Duodenal mucosa (tissue), 2 donors: ENCODE measurements at regions not wholly inside any gene's neighbourhood (a gene's known extent, or its start where the extent isn't known, plus 50 kb on each side); places are given as distances from the start of the nearest gene placed in this dataset.

ENCODE experiments used
- H3K27ac ChIP-seq: one replicate; pipeline ENCODE4 v1.7.0; 2013; ENCODE audit warnings: low read depth, low read length
- H3K27me3 ChIP-seq, 2 donors: one replicate each; pipeline ENCODE4 v1.7.0; 2013; ENCODE audit warnings: low read length in 2 of 2, control low read depth in 1 of 2; ENCODE audit not compliant: insufficient read depth in 2 of 2, control insufficient read depth in 1 of 2
- H3K36me3 ChIP-seq, 2 donors: one replicate each; pipeline ENCODE4 v1.7.0; 2013; ENCODE audit warnings: low read length in 2 of 2, control low read depth in 1 of 2; ENCODE audit not compliant: insufficient read depth in 2 of 2, control insufficient read depth in 1 of 2
- H3K4me1 ChIP-seq, 2 donors: one replicate each; pipeline ENCODE4 v1.7.0; 2013; ENCODE audit warnings: low read length in 2 of 2, control low read depth in 1 of 2; ENCODE audit not compliant: insufficient read depth in 2 of 2, control insufficient read depth in 1 of 2
- H3K4me3 ChIP-seq, 2 donors: one replicate each; pipeline ENCODE4 v1.7.0; 2013; ENCODE audit warnings: low read length in 2 of 2, low read depth in 1 of 2
- H3K9ac ChIP-seq, 2 donors: one replicate each; pipeline ENCODE4 v1.7.0; 2013; ENCODE audit warnings: low read length in 2 of 2, low read depth in 1 of 2
- H3K9me3 ChIP-seq, 2 donors: one replicate each; pipeline ENCODE4 v1.7.0; 2013; ENCODE audit warnings: low read length in 2 of 2, control low read depth in 1 of 2; ENCODE audit not compliant: control insufficient read depth in 1 of 2

DNA sequence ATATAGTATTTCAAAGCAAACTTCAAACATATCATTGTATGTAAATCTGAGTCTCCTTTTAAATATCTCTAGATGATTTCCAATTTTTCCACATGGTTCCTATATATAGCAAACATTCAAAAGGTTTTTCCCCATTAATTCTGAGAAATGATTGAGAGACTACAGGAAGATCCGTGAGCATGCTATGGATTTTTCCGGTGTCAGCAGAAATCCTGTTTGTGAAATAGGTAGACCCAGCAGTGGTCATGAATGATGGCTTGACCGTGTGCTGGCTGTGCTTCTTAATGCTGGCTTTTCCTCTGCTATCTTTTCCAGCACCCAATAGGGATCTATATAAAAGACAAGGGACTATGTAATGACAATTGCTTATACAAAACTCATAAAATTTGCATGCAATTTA lies 485.3 kb downstream of the PSAT1 start:
- Histone ChIP-seq H3K4me3 (no peak overlapping the region), H3K9ac (no peak overlapping the region), H3K4me1 (no peaks in the 10 kb centered on the region), H3K27ac (no peak overlapping the region), H3K9me3 (no peaks in the 10 kb centered on the region), H3K36me3 (no peaks in the 10 kb centered on the region), H3K27me3 (no peaks in the 10 kb centered on the region)

DNA sequence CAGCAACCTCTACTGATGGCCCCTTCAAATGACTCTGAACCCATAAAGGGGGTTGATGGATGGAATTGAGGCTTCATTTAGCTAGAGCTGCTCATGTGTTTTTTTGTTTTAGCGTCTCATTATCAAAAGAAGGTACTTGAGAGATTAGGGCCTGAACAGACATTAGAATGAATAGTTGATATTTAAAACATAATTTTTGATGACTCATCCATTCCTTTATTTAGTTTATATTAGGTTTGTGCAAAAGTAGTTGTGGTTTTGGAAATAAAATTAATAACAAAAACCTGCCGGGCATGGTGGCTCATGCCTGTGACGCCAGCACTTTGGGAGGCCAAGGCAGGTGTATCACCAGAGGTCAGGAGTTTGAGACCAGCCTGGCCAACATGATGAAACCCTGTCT lies 485.9 kb downstream of the PSAT1 start:
- no peak overlapping the region for H3K9ac ChIP-seq
- no peak overlapping the region for H3K27ac ChIP-seq
- H3K4me1 ChIP-seq, result no peaks in the 10 kb centered on the region
- no peak overlapping the region for H3K4me3 ChIP-seq
- H3K36me3 ChIP-seq, result no peaks in the 10 kb centered on the region
- H3K27me3 ChIP-seq, result no peaks in the 10 kb centered on the region
- H3K9me3 ChIP-seq, result no peaks in the 10 kb centered on the region

GRCh38 chr9:78783743-78784142 lies 486.8 kb downstream of the PSAT1 start:
- H3K27me3 ChIP-seq, result no peaks in the 10 kb centered on the region
- no peaks in the 10 kb centered on the region for H3K4me1 ChIP-seq
- H3K36me3 ChIP-seq, result no peaks in the 10 kb centered on the region
- H3K9me3 ChIP-seq, result no peaks in the 10 kb centered on the region
- H3K27ac ChIP-seq, result no peak overlapping the region
- H3K4me3 ChIP-seq, result no peak overlapping the region
- no peak overlapping the region for H3K9ac ChIP-seq

DNA sequence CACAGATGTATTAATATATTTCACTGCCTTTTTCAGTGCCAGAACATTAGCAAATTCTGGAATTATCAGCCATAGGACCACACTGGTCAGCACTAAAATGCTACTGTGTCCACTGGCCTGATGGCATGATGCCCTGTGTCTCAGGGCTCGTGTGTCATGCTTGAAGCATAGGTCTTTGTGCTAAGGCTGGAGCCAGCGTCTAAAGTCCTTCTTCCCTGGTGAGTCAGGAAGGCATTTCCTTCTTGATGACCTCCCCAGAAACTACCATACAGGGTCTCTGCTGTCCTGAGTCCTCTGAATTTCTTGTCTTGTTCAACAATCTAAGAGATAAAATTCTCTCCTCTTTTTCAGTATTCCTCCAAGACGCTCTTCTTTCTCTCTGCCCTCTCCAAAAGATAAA lies 489.9 kb downstream of the PSAT1 start:
- Histone ChIP-seq H3K9ac (no peak overlapping the region), H3K27ac (no peak overlapping the region), H3K4me1 (no peaks in the 10 kb centered on the region), H3K36me3 (no peaks in the 10 kb centered on the region), H3K27me3 (no peaks in the 10 kb centered on the region), H3K4me3 (no peak overlapping the region), H3K9me3 (peaks cover 0 to 3% of the 10 kb centered on the region in 2 donors)

- Histone ChIP-seq H3K27me3 (no peaks in the 10 kb centered on the region), H3K9me3 (peaks cover 0 to 3% of the 10 kb centered on the region in 2 donors), H3K4me1 (no peaks in the 10 kb centered on the region), H3K4me3 (no peak overlapping the region), H3K27ac (no peak overlapping the region), H3K36me3 (no peaks in the 10 kb centered on the region), H3K9ac (no peak overlapping the region)
These were observed 491.2 kb downstream of the PSAT1 start for GRCh38 chr9:78788101-78788500.

DNA sequence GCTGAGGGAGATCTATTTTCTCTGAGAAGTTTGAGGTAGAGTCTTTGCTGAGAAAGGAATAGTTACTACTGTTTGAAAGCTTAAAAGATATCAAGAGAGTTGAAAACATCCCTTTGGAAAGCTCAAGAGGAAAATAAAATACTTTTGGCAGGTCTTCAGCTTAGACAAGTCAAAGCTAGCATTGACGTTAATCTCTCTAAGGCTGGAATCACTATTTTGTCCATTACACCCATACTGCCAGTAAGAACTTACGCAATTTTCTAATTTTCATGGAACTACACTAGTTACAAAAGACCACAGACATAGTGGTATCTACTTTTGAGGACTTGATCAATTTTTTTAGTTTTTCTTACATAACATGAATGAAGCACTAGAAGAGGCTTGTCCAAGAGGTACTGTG lies 494.9 kb downstream of the PSAT1 start:
- Histone ChIP-seq H3K27me3 (no peaks in the 10 kb centered on the region), H3K27ac (no peak overlapping the region)

GRCh38 chr9:78792745-78793144 lies 495.8 kb downstream of the PSAT1 start:
- no peak overlapping the region for H3K9ac ChIP-seq
- H3K27ac ChIP-seq, result no peak overlapping the region
- no peaks in the 10 kb centered on the region for H3K4me1 ChIP-seq
- H3K9me3 ChIP-seq, result peaks cover 0 to 5% of the 10 kb centered on the region in 2 donors
- H3K4me3 ChIP-seq, result no peak overlapping the region
- no peaks in the 10 kb centered on the region for H3K27me3 ChIP-seq
- no peaks in the 10 kb centered on the region for H3K36me3 ChIP-seq

More for the DNA sequence above, 494.9 kb downstream of the PSAT1 start:
- H3K9me3 ChIP-seq, result peaks cover 0 to 5% of the 10 kb centered on the region in 2 donors
- no peaks in the 10 kb centered on the region for H3K4me1 ChIP-seq
- no peak overlapping the region for H3K4me3 ChIP-seq
- no peak overlapping the region for H3K9ac ChIP-seq
- H3K36me3 ChIP-seq, result no peaks in the 10 kb centered on the region

GRCh38 chr9:78805771-78806170 lies 508.8 kb downstream of the PSAT1 start:
- Histone ChIP-seq H3K27ac (no peak overlapping the region), H3K36me3 (no peaks in the 10 kb centered on the region), H3K4me3 (no peak overlapping the region), H3K9me3 (no peaks in the 10 kb centered on the region), H3K27me3 (no peaks in the 10 kb centered on the region), H3K4me1 (no peaks in the 10 kb centered on the region), H3K9ac (no peak overlapping the region)

- Histone ChIP-seq H3K27me3 (no peaks in the 10 kb centered on the region), H3K27ac (no peak overlapping the region), H3K4me3 (no peak overlapping the region), H3K36me3 (no peaks in the 10 kb centered on the region), H3K9ac (no peak overlapping the region), H3K4me1 (no peaks in the 10 kb centered on the region), H3K9me3 (no peaks in the 10 kb centered on the region)
These were observed 509.7 kb downstream of the PSAT1 start for GRCh38 chr9:78806492-78807160.

DNA sequence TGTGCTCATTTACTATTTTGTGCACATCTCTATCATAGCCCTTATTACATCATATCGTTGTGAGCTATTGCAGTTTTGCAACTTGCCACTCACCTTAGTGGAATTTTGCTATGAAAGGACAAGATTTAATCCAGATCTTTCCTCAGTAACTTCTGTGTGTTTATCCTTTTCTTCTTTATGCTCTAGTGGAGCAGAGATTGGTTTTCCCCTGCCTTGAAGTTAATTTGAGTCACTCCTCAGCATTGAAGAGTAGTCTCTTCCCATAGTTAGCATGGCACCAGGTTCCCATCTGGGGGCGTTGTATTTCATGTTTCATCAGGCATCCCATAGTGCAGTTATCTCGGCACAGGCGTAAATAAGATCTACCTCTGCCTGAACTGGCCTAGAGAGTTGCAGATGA lies 510.4 kb downstream of the PSAT1 start:
- H3K36me3 ChIP-seq, result no peaks in the 10 kb centered on the region
- H3K9ac ChIP-seq, result no peak overlapping the region
- H3K4me3 ChIP-seq, result no peak overlapping the region
- no peaks in the 10 kb centered on the region for H3K4me1 ChIP-seq
- H3K9me3 ChIP-seq, result no peaks in the 10 kb centered on the region
- H3K27me3 ChIP-seq, result no peaks in the 10 kb centered on the region
- no peak overlapping the region for H3K27ac ChIP-seq

- Histone ChIP-seq H3K27ac (no peak overlapping the region), H3K9me3 (no peaks in the 10 kb centered on the region), H3K4me1 (no peaks in the 10 kb centered on the region), H3K9ac (no peak overlapping the region), H3K27me3 (no peaks in the 10 kb centered on the region), H3K36me3 (no peaks in the 10 kb centered on the region), H3K4me3 (no peak overlapping the region)
These were observed 511.1 kb downstream of the PSAT1 start for GRCh38 chr9:78808048-78808447.
